Astrocyte (in vitro differentiated cells and primary cell): ENCODE measurements at regions not wholly inside any gene's neighbourhood (a gene's known extent, or its start where the extent isn't known, plus 50 kb on each side); places are given as distances from the start of the nearest gene placed in this dataset.

Source experiments
- DNase-seq: peaks from one replicate; pipeline ENCODE4 v3.0.0-alpha.2; 2010; ENCODE audit warnings: low read depth
- FAIRE-seq: peaks from 2 replicates; lab custom pipeline; 2011; peaks lifted over from hg19 to GRCh38; lab: Jason Lieb, UNC
- H2AFZ ChIP-seq: 2 replicates; pipeline ENCODE4 v1.6.0; 2012; ENCODE audit warnings: low read depth, low read length, inconsistent platforms
- H3K27ac ChIP-seq: 2 replicates; pipeline ENCODE4 v1.5.1; 2011; ENCODE audit warnings: low read depth, low read length, inconsistent platforms
- H3K27me3 ChIP-seq: 2 replicates; pipeline ENCODE4 v1.6.0; 2011; ENCODE audit warnings: low read length, inconsistent platforms; ENCODE audit not compliant: insufficient read depth
- H3K36me3 ChIP-seq: 2 replicates; pipeline ENCODE4 v1.5.1; 2011; ENCODE audit warnings: low read length, inconsistent platforms; ENCODE audit not compliant: insufficient read depth
- H3K4me1 ChIP-seq: 2 replicates; pipeline ENCODE4 v1.5.1; 2011; ENCODE audit warnings: low read length, inconsistent platforms; ENCODE audit not compliant: insufficient read depth
- H3K4me2 ChIP-seq: 2 replicates; pipeline ENCODE4 v1.6.0; 2012; ENCODE audit warnings: low read length, inconsistent platforms
- H3K4me3 ChIP-seq: 2 replicates; pipeline ENCODE4 v1.5.1; 2011; ENCODE audit warnings: low read depth, mild to moderate bottlenecking, low read length, inconsistent platforms; ENCODE audit not compliant: insufficient read depth
- H3K79me2 ChIP-seq: 2 replicates; pipeline ENCODE4 v1.6.0; 2012; ENCODE audit warnings: mild to moderate bottlenecking, low read length, inconsistent platforms; ENCODE audit not compliant: insufficient read depth
- H3K9ac ChIP-seq: 2 replicates; pipeline ENCODE4 v1.6.0; 2012; ENCODE audit warnings: mild to moderate bottlenecking, low read length, inconsistent platforms
- H3K9me3 ChIP-seq: 2 replicates; pipeline ENCODE4 v1.5.1; 2012; ENCODE audit warnings: low read depth, mild to moderate bottlenecking, low read length, inconsistent platforms; ENCODE audit not compliant: insufficient read depth
- H4K20me1 ChIP-seq: 2 replicates; pipeline ENCODE4 v1.6.0; 2012; ENCODE audit warnings: low read length, inconsistent platforms; ENCODE audit not compliant: insufficient read depth
- H3K27ac Mint-ChIP-seq: one replicate; pipeline ENCODE4 v1.8.0; 2021; ENCODE audit warnings: mild to moderate bottlenecking, mixed read lengths; ENCODE audit not compliant: unreplicated experiment
- H3K27me3 Mint-ChIP-seq: one replicate; pipeline ENCODE4 v1.8.0; 2021; ENCODE audit warnings: low read depth, mixed read lengths; ENCODE audit not compliant: unreplicated experiment
- H3K36me3 Mint-ChIP-seq: one replicate; pipeline ENCODE4 v1.8.0; 2021; ENCODE audit warnings: low read depth, mixed read lengths; ENCODE audit not compliant: unreplicated experiment
- H3K4me1 Mint-ChIP-seq: one replicate; pipeline ENCODE4 v1.8.0; 2021; ENCODE audit warnings: low read depth, mixed read lengths; ENCODE audit not compliant: unreplicated experiment
- H3K4me3 Mint-ChIP-seq: one replicate; pipeline ENCODE4 v1.8.0; 2021; ENCODE audit warnings: mild to moderate bottlenecking, moderate library complexity, mixed read lengths; ENCODE audit not compliant: unreplicated experiment
- H3K9me3 Mint-ChIP-seq: one replicate; pipeline ENCODE4 v1.8.0; 2021; ENCODE audit warnings: mild to moderate bottlenecking, mixed read lengths; ENCODE audit not compliant: unreplicated experiment
- CTCF ChIP-seq: IDR thresholded peaks from 2 replicates; pipeline ENCODE4 v1.5.1; 2011; ENCODE audit warnings: low read depth, mild to moderate bottlenecking, inconsistent platforms, low read length, moderate library complexity; ENCODE audit not compliant: insufficient read depth
- EZH2 ChIP-seq: IDR thresholded peaks from 2 replicates; pipeline ENCODE4 v1.6.1; 2012; ENCODE audit warnings: mild to moderate bottlenecking, low read length, inconsistent platforms; ENCODE audit not compliant: insufficient read depth

GRCh38 chr7:26506196-26506595 lies 214.5 kb downstream of the SNX10 start:
- H3K9me3 Mint-ChIP-seq, result peaks cover 2% of the 10 kb centered on the region
- no peak overlapping the region for H2AFZ ChIP-seq
- no peak overlapping the region for H3K4me3 Mint-ChIP-seq
- peaks cover 33% of the 10 kb centered on the region for H3K27me3 Mint-ChIP-seq
- H3K4me2 ChIP-seq, result no peak overlapping the region
- TF ChIP-seq CTCF (no peak), EZH2 (no peak)
- H4K20me1 ChIP-seq, result no peaks in the 10 kb centered on the region
- no peaks in the 10 kb centered on the region for H3K79me2 ChIP-seq
- H3K4me1 Mint-ChIP-seq, result no peaks in the 10 kb centered on the region
- no peaks in the 10 kb centered on the region for H3K9me3 ChIP-seq
- FAIRE-seq, result no peak
- DNase-seq, result no peak
- no peaks in the 10 kb centered on the region for H3K4me1 ChIP-seq
- H3K36me3 ChIP-seq, result no peaks in the 10 kb centered on the region
- H3K4me3 ChIP-seq, result no peak overlapping the region
- no peak overlapping the region for H3K27ac ChIP-seq
- H3K27me3 ChIP-seq, result no peaks in the 10 kb centered on the region
- no peak overlapping the region for H3K9ac ChIP-seq
- H3K36me3 Mint-ChIP-seq, result no peaks in the 10 kb centered on the region
- H3K27ac Mint-ChIP-seq, result no peak overlapping the region

GRCh38 chr7:26507108-26507987 lies 215.7 kb downstream of the SNX10 start:
- Mint-ChIP-seq H3K27me3 (peaks cover 33% of the 10 kb centered on the region), H3K9me3 (peaks cover 2% of the 10 kb centered on the region), H3K36me3 (no peaks in the 10 kb centered on the region), H3K4me1 (no peaks in the 10 kb centered on the region), H3K27ac (no peak overlapping the region), H3K4me3 (no peak overlapping the region)
- no peak for FAIRE-seq
- Histone ChIP-seq H3K4me2 (no peak overlapping the region), H3K27me3 (no peaks in the 10 kb centered on the region), H3K4me3 (no peak overlapping the region), H2AFZ (no peak overlapping the region), H3K79me2 (no peaks in the 10 kb centered on the region), H3K36me3 (no peaks in the 10 kb centered on the region), H3K9ac (no peak overlapping the region), H3K4me1 (no peaks in the 10 kb centered on the region), H3K27ac (no peak overlapping the region), H3K9me3 (no peaks in the 10 kb centered on the region), H4K20me1 (no peaks in the 10 kb centered on the region)
- TF ChIP-seq EZH2 (no peak), CTCF (no peak)
- DNase-seq, result no peak

GRCh38 chr7:26508481-26508880 lies 216.8 kb downstream of the SNX10 start:
- Histone ChIP-seq H3K36me3 (no peaks in the 10 kb centered on the region), H3K9ac (no peak overlapping the region), H3K9me3 (no peaks in the 10 kb centered on the region), H2AFZ (no peak overlapping the region), H3K79me2 (no peaks in the 10 kb centered on the region), H3K4me3 (no peak overlapping the region), H3K4me2 (no peak overlapping the region), H3K4me1 (no peaks in the 10 kb centered on the region), H3K27ac (no peak overlapping the region), H3K27me3 (no peaks in the 10 kb centered on the region), H4K20me1 (no peaks in the 10 kb centered on the region)
- Mint-ChIP-seq H3K27ac (no peak overlapping the region), H3K4me3 (no peak overlapping the region), H3K36me3 (no peaks in the 10 kb centered on the region), H3K27me3 (peaks cover 29% of the 10 kb centered on the region), H3K4me1 (no peaks in the 10 kb centered on the region), H3K9me3 (peaks cover 2% of the 10 kb centered on the region)
- TF ChIP-seq EZH2 (no peak), CTCF (no peak)
- FAIRE-seq (no peak), DNase-seq (no peak)
